ENCODE measurements at regions not wholly inside any gene's neighbourhood (a gene's known extent, or its start where the extent isn't known, plus 50 kb on each side); places are given as distances from the start of the nearest gene placed in this dataset.

DNA sequence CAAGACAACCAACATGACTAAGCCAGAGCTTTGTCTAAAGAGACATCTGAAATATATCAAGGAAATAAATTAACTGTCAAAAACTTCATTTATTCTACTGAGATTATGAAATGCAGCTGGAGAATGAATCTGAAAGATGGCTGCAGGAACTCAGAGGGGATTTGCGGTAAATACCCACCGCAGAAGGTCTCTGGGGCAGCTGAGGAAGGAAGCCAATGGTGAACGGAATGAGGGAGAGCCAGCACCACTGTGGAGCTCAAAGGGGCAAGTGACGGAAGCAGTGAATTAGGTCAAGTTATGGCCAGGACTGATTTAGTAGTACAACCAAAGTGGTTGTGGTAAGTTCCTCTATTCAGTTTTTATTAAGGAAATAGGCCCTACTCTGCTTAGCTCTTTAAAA is 215.3 kb upstream of the GLI3 start:
- no peak for DNase-seq (ENCODE audit: low read depth, low spot score)

GRCh38 chr7:42449431-42449830 is 212.4 kb upstream of the GLI3 start:
- DNase-seq (ENCODE audit: low read depth, low spot score): no peak

DNA sequence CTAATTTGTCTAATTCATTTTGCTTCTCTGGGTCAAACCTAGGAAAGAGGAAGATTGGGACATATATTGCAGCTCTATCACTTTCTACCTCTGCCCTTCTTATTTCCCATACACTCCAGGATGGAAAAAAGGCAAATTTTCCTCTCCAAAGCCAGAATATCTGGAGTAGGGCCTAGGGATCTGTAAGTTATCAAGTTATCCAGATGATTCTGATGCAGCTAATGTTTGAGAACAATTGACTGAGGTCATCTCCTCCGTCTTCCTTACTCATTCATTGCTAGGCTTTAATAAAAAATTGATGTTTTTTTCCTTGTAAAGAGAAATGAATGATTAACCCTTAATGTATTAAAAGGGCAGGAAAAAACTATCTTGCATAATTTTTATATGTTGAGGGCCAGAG is 211.9 kb upstream of the GLI3 start:
- no peak for DNase-seq (ENCODE audit: low read depth, low spot score)

- no peak for DNase-seq (ENCODE audit: low read depth, low spot score)
Observed at GRCh38 chr7:42445691-42446090, 208.7 kb upstream of the GLI3 start.

DNA sequence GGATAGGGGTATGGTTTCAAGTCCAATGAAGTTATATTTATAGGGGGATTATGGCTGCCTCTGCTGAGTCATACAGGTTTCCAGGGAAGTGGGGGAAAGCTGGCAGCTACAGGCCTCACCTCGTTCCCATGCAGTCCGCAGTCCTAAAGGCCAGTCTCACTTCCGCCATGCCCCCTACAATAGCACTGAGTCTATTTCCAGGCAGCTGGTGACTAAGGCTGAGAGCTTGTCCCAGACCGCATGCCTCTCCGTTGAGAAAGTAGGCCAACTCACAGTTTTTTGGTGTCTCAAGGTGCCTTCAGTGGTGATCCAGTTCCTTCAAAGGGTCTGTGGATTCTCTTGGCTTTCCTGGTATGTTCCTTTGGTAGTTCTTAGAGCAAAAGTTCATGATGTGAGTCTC is 203.9 kb upstream of the GLI3 start:
- no peak for DNase-seq (ENCODE audit: low read depth, low spot score)

GRCh38 chr7:42432644-42433043 is 195.6 kb upstream of the GLI3 start:
- DNase-seq (ENCODE audit: low read depth, low spot score): no peak

DNA sequence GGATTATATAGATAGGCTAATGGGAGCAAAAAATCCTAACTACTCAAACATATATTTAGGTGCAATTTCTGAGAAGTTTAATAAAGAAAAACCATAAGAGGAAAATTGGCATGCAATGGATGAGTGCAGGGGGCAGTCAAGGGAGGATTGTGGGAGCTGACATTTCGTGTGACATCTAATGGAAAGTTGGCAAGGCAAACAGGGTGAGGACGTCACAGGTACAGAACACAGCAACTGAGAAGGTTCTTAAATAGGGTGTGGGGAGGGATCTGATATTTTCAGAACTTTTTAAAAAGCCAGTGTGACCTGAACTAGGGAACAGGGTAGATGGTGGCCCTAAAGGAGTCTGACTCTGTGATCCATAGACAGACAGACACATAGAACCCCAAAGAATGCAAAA is 194.9 kb upstream of the GLI3 start:
- no peak for DNase-seq (ENCODE audit: low read depth, low spot score)

- no peak for DNase-seq (ENCODE audit: low read depth, low spot score)
Observed at GRCh38 chr7:42429339-42429738, 192.3 kb upstream of the GLI3 start.

- no peak for DNase-seq (ENCODE audit: low read depth, low spot score)
Observed at GRCh38 chr7:42426163-42426562, 189.2 kb upstream of the GLI3 start.

DNA sequence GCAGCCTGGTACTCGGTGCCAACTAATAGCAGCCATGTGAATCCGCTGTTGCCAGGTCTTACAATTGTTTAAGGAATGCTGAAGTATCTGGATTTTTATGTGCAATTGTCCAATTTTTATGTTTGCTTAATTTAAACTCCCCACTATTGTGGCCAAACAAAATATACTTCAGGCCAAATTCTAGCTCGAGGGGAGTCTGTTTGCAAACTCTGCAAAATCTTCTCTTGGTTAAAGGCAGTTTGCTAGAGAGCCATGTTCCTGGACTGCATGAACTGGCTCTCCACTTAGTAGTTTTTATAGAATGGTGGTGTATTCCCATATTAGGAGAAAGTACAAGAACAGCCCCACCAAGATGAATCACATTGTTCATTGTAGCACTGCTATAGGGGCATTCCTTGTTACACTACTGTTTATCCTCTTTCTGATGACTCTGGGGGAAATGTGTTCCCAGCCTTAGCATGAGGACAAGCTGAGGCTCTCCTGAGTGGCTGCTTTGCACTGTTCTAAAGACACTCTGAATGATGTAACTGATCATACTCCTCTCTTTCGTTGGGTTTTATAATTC is 178.0 kb upstream of the GLI3 start:
- DNase-seq (ENCODE audit: low read depth, low spot score): no peak

DNA sequence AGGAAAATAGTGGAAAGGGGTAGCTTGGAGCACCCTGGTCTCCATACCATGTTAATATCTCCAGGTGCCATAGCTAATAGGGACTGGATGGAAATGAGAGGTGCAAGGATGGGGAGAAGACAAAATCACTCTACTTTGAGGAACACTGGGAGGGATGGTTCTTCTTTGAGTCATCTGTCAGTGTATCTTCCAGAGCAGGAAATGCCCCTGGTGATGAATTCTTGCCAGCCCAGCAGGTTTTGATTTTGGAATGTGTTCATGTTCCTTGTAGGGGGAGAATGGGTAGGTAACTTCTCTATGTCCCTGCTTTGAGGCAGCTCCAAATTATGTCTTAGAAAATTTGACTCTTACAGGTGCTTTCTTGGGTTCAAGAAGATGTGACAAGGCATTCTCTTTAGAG is 177.0 kb upstream of the GLI3 start:
- DNase-seq (ENCODE audit: low read depth, low spot score): no peak

GRCh38 chr7:42409296-42409695 is 172.3 kb upstream of the GLI3 start:
- DNase-seq (ENCODE audit: low read depth, low spot score): no peak

GRCh38 chr7:42407833-42408232 is 170.8 kb upstream of the GLI3 start:
- DNase-seq (ENCODE audit: low read depth, low spot score): no peak

GRCh38 chr7:42407021-42407710 is 170.2 kb upstream of the GLI3 start:
- no peak for DNase-seq (ENCODE audit: low read depth, low spot score)

DNA sequence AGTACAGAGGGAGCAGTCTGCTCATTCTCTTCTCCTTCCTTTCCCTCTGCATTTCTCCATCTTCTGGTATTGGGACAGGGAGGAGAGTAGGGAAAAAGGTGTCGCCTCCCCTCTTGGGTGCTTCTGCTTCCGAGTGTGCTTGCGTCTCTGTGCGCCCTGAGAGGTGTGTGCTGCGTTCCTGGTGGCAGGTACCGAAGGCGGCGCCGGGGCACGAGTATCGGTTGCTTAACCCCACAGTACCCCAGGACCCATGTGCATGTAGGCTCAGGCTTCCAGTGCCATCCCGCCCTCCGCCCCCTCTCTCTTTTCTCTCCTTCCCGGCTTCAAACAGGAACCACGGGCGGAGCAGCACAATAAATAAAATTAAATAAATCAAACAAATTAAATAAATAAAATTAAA is 169.3 kb upstream of the GLI3 start:
- no peak for DNase-seq (ENCODE audit: low read depth, low spot score)

DNA sequence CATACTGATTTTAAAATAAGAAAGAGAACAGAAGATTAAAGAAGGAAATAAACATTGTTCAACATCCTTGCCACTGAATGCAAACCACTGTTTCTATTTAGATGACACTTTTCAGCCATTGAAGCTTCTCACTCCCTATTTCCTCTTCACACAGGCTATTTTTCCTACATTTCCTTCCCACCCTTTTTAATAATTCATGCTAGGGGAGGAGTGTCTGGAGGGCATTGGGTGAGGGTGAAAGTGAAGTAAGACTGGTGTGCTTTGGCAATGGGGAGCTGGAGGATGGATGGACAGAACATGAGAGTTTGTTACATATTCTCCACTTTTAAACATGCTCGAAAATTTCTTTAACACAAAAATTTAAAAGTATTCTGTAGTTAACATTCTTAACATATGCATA is 168.8 kb upstream of the GLI3 start:
- DNase-seq (ENCODE audit: low read depth, low spot score): no peak

GRCh38 chr7:42403831-42404230 is 166.8 kb upstream of the GLI3 start:
- DNase-seq (ENCODE audit: low read depth, low spot score): no peak

DNA sequence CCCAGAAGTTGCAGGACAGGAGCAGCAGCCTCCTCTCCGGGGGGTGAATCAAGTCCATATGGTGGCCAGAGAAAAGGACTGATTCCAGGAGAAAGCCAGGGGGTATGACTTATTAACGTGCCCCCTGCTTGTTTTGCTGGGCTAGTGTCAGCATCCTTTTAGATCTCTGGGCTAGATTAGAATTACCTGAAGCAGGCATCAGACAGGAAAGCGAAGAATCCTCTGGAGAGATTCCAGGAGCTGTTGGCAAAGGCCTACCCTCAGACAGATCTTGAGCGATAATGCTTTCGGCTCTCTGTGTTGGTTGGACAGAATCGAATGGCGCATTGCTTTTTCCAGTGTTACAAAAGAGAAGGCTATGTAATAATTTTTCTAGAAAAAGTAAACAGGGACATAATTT is 164.0 kb upstream of the GLI3 start:
- no peak for DNase-seq (ENCODE audit: low read depth, low spot score)

GRCh38 chr7:42400211-42400772 is 163.3 kb upstream of the GLI3 start:
- no peak for DNase-seq (ENCODE audit: low read depth, low spot score)

DNA sequence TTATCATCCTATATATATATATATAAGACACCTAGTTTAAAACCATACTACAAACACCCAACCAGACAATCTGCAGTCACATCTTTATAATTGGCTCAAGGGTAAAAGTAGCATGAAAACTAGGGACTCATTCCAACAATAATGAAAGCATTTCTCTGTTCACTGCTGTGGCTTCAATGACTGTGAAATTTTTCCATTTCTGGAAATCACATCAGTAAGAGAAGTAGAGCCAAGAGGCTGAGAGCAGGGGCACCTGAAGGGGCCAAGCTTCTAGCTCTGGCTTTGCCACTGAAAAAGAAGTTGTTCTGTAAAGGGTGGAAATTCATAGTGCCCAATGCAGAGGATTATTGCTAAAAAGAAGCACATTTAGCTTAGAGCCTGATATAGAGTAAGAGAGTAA is 158.6 kb upstream of the GLI3 start:
- no peak for DNase-seq (ENCODE audit: low read depth, low spot score)

DNA sequence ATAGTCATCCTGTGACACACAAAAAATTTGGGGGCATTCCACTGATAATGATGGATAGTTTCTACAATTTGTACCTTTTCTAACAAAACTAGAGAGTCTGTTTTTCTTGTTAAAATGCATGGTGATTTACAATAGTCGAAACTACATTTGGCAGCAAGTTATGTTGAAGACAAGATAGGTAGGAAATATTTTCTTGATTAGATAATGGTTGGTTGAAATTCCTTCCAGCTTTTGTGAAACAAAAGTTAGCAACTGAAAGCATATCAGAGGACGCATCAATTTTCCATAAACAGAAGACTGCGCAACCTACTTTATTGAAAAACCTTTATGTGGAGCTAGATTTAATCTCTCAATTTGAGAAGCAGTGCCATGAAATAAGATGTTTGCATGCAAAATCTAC is 155.8 kb upstream of the GLI3 start:
- DNase-seq (ENCODE audit: low read depth, low spot score): no peak

- no peak for DNase-seq (ENCODE audit: low read depth, low spot score)
Observed at GRCh38 chr7:42389697-42390096, 152.7 kb upstream of the GLI3 start.

DNA sequence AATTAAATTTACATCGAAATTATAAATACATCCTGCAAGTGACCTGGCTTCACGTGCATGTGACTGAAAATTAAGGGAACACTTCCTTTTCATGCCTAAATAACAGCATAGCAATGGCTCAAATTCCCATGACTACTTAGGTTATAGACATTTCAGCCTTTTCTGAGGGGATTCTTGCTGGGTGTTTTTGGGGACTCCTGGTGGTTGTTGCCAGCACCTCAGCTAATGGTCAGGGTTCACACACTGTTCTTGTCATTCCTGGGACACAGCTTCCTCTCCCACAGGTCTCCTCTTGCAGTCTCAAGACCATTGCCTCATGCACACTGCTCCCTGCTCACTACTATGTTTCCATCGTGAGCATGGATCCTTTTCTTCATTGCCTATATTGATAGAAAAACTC is 148.9 kb upstream of the GLI3 start:
- no peak for DNase-seq (ENCODE audit: low read depth, low spot score)

GRCh38 chr7:42381161-42381560 is 144.2 kb upstream of the GLI3 start:
- no peak for DNase-seq (ENCODE audit: low read depth, low spot score)

Data from iPS DF 19.7 (cell line).